ENCODE measurements at regions not wholly inside any gene's neighbourhood (a gene's known extent, or its start where the extent isn't known, plus 50 kb on each side); places are given as distances from the start of the nearest gene placed in this dataset.
"Not testable (repeated sequence)": the region's sequence is repeated elsewhere in the genome, so short reads cannot be mapped to it uniquely, and the experiment has no call there.

DNA sequence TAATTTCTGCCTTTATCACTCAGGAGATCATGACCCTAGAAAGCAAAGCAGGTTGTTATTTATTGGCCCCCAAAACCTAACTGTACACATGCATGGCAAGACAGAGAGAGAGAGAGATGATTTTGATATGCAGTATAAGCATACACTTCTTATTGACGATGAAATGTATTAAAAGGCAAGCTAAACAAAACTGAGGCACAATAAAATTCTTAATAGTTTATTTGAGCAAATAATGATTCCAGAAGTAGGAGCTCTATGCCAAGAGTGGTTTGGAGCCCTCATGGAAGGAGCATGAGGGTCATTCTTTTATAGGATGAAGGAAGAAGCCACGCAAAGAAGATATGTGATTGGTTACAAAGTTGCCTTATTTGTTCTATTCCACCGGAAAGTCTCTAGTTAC, 616.0 kb downstream of the FBXO15 start:
- in situ Hi-C loops (cut with HindIII; ENCODE audit: low pct_unique_long_range_greater_than_20kb, low sequenced_read_pairs) = no loop called here
- no peak for DNase-seq (ENCODE audit: low read depth, low spot score)

DNA sequence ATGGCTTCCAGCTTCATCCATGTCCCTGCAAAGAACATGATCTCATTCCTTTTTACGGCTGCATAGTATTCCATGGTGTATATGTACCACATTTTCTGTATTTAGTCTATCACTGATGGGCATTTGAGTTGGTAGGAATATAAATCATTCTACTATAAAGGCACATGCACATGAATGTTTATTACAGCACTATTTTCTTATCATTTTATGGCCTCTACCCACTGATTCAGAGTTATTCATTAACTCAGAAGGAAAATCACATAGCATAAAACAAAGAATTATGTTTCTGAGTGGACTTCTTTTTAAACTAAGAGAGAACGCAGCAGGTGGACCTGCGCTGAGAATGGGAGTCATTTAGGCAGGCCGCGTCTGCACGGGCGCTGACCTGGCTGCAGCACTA, 619.6 kb downstream of the FBXO15 start:
- in situ Hi-C loops (cut with HindIII; ENCODE audit: low pct_unique_long_range_greater_than_20kb, low sequenced_read_pairs) = no loop called here
- DNase-seq (ENCODE audit: low read depth, low spot score) = no peak

DNA sequence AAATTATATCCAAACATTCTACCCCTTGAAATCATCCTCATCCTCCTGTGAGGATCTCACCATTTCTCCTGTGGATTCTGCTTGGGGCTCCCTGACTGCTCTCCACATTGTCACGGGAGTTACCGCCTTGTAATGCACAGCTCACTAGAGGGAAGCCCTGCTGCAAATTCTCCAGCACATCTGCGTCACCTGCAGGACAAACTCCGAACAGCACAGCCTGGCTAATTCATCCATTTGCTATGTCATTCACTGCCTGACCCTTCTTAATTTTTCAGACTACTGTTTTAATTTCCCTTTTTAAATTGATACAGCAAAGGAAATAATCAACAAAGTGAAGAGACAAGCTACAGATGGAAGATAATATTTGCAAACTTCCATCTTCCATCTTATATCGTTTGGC, 627.4 kb downstream of the FBXO15 start:
- in situ Hi-C loops (cut with HindIII; ENCODE audit: low pct_unique_long_range_greater_than_20kb, low sequenced_read_pairs) = no loop called here
- DNase-seq (ENCODE audit: low read depth, low spot score) = peak; percentile 63

DNA sequence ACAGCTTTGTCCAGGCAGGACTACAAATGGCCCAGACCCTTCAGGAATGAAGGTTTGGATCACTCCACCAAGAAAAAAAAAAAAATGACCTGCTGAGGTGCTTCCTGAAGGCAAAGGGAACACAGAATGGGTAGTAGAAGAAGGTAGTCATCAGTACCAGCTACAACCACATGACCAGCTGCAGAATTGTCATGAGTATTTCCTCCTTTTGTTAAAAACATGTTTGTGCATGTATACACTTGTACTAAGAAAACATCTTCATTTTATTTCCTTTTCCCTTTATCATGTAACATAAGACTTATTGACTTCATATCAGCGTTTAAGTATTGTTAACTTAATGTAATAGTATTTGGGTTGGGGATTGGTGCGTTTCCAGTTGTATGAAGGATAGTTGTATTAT, 631.6 kb downstream of the FBXO15 start:
- in situ Hi-C loops (cut with HindIII; ENCODE audit: low pct_unique_long_range_greater_than_20kb, low sequenced_read_pairs); DNase-seq (ENCODE audit: low read depth, low spot score): not testable (repeated sequence)

DNA sequence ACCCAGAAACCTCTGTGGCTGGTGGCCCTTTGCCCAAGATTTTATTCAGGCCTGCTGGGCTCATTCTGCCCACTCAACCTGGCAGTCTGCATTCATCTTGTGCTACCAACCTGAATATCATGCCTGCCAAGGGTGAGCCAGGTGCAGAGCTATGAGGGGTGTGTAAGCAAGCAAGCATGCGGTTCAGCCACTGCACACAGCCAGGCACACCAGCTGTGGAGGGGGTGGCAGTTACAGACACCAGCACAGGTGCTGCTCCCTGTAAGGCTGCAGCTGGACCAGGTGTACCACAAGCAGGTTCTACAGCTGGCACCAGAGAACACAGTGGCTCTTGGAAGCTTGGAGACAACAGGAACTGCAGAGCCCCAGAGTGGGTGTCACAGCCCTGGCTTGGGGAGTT, 633.2 kb downstream of the FBXO15 start:
- DNase-seq (ENCODE audit: low read depth, low spot score) = no peak
- in situ Hi-C loops (cut with HindIII; ENCODE audit: low pct_unique_long_range_greater_than_20kb, low sequenced_read_pairs) = no loop called here

DNA sequence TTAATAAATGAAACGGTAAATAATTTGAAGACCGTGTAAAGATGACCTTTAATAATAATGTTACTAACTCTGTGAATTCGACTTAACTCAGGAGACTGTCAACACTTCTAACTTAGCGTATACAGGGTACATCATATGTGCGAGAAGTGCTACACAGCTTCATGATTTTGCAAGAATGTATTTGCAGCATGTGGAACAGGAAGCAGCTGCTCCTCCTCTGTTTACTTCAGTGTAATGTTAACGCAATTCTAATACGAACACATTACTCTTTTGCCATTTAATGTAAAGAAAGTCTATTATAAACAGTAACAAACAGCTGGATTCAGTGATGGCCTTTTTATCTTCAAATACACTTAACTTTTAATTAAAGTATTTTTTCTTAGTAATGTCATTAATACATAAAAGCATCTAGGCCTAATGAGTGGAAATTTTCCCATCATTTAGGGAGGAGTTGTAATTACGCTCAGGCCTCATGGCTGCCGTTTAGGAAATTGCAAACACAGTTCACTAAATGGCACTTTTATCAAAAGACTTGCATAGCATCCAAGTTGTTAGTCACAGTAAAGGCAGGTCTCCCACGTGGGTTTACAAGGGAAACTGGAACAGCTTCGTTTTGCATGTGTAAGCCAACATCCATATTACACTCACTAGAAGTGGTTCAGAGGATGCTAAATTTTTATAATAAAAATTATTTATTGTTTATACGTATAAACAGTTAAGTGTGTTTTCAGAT, 635.7 kb downstream of the FBXO15 start:
- in situ Hi-C loops (cut with HindIII; ENCODE audit: low pct_unique_long_range_greater_than_20kb, low sequenced_read_pairs) = no loop called here
- no peak for DNase-seq (ENCODE audit: low read depth, low spot score)

DNA sequence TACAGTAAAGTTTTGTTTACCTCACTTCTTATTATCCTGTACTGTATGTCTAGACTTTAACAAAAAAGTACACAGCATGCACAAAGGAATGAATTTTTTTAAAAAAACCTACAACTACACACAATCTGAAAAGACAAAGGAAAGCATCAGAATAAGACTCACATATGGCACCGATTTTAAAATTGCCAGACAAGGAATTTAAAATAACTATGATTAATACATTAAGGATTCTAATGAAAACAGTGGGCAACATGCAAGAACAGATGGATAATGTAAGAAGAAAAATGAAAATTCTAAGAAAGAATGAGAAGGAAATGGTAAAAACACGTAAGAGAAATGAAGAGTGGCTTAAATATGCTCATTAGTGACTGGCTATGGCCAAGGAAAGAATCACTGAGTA, 638.2 kb downstream of the FBXO15 start:
- DNase-seq (ENCODE audit: low read depth, low spot score) = no peak
- in situ Hi-C loops (cut with HindIII; ENCODE audit: low pct_unique_long_range_greater_than_20kb, low sequenced_read_pairs) = no loop called here

DNA sequence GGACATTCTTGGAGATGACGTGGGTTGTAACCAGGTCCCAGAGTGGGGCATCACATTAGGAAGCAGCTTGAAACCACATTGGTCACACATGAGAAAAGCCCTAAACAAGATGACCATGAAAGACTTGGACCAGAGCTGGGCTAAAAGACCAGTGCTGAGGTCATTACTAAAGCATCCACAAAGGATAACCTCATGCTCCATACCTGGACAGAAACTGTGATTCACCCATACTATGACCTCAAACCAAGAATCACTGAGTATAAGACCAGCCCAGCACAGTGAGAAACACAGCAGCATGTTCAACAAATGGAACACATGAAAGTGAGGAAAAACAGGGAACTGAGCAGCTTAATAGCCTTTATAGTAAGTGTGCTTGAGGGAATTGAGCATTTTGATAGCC, 635.5 kb upstream of the NETO1 start:
- in situ Hi-C loops (cut with HindIII; ENCODE audit: low pct_unique_long_range_greater_than_20kb, low sequenced_read_pairs) = no loop called here
- DNase-seq (ENCODE audit: low read depth, low spot score) = no peak

DNA sequence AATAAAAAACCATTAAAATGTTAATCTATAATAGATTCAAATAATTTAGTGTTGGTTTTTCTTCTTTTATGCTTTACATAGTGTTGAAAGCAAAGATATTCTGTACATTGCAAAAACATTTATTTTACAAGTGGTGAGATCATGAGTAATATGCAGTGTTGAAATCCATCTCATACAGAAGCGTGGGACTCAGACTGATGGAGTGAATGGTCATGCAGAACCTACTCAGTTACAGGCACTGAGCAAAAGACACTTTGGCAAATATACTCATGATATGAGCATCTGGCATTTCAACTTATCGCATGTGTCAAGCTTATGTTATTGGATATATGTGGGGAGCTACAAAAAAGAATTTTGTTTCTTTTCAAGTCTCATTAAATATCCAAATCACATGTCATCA, 620.2 kb upstream of the NETO1 start:
- no peak for DNase-seq (ENCODE audit: low read depth, low spot score)
- in situ Hi-C loops (cut with HindIII; ENCODE audit: low pct_unique_long_range_greater_than_20kb, low sequenced_read_pairs) = no loop called here

DNA sequence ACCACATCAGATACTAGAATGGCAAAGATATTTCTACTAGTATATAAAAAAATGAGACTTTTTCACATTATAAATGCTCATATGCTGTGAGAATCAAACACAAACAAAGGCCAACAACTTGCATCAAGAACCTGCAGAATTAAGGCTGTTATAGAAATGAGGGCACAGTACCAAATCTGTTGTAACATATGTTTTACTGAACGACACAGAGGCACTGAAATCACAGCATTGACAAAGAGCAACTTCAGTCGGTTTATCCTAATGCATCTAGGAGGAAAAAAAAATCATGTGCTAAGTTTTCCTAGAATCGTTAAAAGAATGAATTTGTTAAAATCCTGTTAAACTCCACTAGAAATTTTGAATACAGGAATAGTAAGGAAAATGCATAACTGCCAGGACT, 617.4 kb upstream of the NETO1 start:
- DNase-seq (ENCODE audit: low read depth, low spot score) = no peak
- in situ Hi-C loops (cut with HindIII; ENCODE audit: low pct_unique_long_range_greater_than_20kb, low sequenced_read_pairs) = no loop called here

DNA sequence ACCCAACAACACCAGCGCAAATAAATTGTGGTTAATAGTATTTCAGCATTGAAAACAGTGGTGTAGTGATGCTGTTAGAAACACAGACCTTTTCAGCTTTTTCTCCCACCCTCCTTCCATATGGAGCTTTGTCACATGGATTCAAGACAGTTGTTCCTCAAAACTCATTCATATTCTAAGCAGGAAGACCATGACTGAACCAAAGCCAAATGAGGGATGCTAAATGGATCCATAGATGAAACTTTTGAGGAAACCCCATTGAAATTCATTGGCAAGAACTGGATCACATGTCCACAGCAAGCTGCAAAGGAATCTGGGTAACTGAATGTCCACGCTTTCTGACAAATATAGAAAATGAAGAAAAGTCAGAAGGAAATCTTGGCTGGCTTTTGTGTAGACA, 615.1 kb upstream of the NETO1 start:
- in situ Hi-C loops (cut with HindIII; ENCODE audit: low pct_unique_long_range_greater_than_20kb, low sequenced_read_pairs) = no loop called here
- DNase-seq (ENCODE audit: low read depth, low spot score) = no peak

DNA sequence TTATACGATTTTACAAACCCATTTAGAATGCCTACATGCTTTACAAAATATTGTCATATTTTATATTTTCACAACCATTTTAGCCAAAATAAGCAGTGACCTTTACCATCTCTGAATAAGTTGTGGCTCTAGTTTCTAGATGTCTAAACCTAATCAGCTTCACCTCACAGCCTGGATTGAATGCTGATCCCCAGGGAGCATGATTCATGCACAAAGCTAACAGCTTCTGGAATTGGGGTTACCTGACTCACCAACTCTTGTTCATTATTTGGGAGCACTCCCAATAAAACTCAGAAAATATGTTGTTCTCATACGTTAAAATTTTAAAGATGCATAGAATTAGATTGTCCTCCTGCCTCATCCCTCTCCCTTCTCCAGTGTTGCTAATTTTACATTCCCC, 611.7 kb upstream of the NETO1 start:
- DNase-seq (ENCODE audit: low read depth, low spot score) = no peak
- in situ Hi-C loops (cut with HindIII; ENCODE audit: low pct_unique_long_range_greater_than_20kb, low sequenced_read_pairs) = no loop called here

DNA sequence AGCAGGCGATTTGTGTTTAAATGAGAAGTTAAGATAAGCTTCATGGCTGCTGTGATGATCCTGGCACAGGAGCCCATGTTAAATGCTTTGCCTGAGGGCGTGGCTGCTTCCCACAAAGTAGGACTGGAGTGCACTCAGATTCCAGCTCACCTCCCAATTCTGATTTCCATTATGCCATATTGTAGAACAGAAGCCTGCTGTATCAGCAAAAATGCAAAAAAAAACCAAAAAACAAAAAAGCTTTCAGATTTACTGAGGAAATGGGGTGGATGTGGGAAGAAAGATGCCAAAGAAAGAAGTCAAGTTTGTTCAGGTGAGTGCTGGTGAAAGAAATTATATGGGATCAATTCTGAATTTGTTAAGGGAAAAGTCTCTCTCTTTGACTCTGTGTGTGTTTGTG, 610.4 kb upstream of the NETO1 start:
- DNase-seq (ENCODE audit: low read depth, low spot score) = no peak

DNA sequence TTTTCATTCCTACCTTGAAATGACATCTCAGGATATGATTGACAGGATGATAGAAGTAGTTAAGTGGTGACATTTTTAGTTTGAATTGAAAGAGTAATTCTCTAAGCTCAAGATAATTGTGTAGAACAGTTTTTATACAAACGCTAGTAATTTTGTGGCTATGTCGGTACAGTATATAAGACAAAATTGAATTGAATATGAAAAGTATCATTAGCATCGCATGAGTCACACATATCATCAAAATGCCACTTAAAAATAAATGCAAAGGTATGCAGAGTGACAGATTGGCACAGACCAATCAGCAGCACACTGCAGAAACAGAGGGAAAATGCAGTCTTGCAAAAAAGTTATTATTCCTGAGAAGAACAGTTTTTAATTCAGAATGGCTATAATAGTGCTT, 608.2 kb upstream of the NETO1 start:
- in situ Hi-C loops (cut with HindIII; ENCODE audit: low pct_unique_long_range_greater_than_20kb, low sequenced_read_pairs) = no loop called here
- no peak for DNase-seq (ENCODE audit: low read depth, low spot score)

More for the DNA sequence above, 610.4 kb upstream of the NETO1 start:
- in situ Hi-C loops (cut with HindIII; ENCODE audit: low pct_unique_long_range_greater_than_20kb, low sequenced_read_pairs) = no loop called here

DNA sequence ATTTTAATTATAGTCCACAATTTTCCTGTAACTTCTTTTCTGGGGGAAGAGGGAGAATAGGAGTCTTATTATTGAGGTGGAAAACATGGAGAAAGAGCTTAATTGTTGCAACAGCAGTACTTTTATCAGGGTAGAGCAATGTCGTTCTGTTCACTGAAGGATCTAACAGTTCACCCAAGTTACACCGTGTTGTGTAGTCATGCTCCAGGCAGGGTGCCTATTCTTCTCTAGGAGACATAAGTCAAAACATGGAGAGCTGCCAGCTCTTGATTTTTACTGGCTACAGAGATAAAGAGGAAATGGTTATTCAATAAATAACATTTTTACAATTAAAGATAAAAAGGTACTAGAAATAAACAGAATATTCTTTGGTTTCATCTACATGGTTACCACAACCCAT, 594.3 kb upstream of the NETO1 start:
- DNase-seq (ENCODE audit: low read depth, low spot score) = no peak

DNA sequence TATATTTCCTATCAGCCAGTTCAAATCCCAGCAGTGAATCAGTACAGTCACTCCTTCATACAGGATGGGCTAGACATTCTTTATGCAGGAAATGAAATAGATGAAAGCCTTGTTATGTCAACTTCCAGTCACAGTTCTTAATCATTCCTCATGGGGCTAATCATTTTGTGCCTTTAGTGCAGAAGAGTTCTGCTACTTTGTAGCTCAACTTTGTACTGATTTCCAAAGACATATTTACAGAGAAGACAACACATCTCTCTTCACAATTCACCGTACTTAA, 593.9 kb upstream of the NETO1 start:
- DNase-seq (ENCODE audit: low read depth, low spot score) = no peak
- in situ Hi-C loops (cut with HindIII; ENCODE audit: low pct_unique_long_range_greater_than_20kb, low sequenced_read_pairs) = no loop called here

More for the DNA sequence above, 594.3 kb upstream of the NETO1 start:
- in situ Hi-C loops (cut with HindIII; ENCODE audit: low pct_unique_long_range_greater_than_20kb, low sequenced_read_pairs) = no loop called here

DNA sequence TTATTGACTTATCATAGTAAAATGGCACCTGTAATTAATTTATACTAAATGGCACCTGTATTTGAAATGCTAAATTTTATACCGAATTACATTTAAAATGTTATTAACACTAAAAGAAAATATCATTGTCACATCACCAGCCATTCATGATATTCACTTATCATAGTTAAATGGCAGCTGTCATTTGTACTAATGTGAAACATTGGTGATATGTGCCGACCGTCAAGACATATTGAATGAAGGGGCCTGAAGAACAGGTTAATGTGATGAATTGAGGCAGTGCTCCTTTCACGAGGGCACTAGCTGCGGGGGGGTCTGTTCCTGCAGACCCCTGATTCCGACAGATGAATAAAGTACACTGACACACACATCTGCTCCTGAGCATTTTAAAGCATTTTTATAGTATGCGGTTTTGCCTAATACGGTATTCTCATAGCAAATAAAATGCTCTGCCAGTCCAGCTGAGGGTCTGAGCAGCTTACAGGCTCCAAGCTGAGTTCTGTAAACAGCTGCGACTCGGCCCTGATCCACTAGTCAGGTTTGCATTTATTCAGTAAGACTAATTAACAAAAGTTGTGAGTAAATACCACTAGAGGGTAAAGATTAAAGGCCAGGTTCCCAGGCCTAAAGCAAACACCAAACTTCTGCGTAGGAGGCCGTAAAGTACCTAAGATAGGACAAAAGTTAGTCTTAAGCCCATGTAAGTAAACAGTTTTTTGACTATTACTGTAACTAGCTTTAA, 593.4 kb upstream of the NETO1 start:
- no peak for DNase-seq (ENCODE audit: low read depth, low spot score)
- in situ Hi-C loops (cut with HindIII; ENCODE audit: low pct_unique_long_range_greater_than_20kb, low sequenced_read_pairs) = no loop called here

DNA sequence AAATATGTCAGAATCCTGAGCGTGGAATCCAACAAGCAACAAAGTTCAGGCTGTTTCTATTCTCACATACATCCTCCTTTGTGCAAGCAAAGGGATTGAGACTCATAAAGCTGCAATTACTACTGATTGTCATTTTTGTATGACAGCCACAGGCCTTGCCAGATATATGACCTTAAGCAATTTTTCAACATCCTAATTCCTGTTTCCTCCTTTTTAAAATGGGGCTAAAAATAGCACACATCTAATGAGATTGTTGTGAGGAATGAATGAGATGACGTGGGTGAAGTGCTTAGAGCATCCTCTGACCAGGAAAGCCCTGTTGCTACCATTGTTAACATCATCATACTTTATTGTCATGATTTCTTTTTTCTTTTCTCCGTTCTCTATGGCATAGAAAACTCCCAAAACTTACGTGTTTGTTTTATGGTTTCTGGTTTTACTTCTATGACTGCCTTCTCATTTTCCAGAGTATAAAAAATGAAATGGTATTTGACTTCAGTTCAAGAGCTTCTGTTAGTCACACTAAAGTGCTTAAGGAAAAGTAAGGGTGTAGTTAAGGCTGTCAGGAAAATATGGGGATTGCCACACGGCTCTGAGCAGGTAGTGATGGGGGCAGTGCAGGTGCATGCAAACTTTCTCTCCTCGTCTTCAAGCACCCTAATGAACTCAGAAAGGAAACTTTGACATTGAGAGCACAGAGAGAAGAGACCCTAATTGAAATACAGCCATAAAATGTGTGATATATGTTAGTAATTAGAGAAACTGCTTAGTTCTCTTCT, 590.6 kb upstream of the NETO1 start:
- in situ Hi-C loops (cut with HindIII; ENCODE audit: low pct_unique_long_range_greater_than_20kb, low sequenced_read_pairs) = no loop called here
- no peak for DNase-seq (ENCODE audit: low read depth, low spot score)

DNA sequence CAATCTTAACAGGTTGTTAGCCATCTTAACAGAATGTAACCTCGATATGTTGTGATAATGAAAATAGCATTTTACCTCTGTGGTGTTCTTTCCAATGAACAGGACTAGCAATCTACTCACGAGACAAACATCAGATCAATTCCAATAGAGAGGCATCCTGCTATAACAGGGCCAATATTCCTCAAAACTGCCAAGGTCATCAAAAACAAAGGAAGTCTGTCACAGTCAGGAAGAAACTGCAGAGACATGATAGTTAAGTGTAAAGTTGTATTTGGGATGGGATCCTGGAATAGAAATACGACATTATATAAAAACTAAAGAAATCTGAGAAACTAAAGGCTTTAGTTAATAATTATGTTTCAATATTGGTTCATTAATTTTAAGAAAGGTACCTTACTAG, 588.9 kb upstream of the NETO1 start:
- in situ Hi-C loops (cut with HindIII; ENCODE audit: low pct_unique_long_range_greater_than_20kb, low sequenced_read_pairs) = no loop called here
- no peak for DNase-seq (ENCODE audit: low read depth, low spot score)
